WTC11 (cell line): ENCODE measurements at regions not wholly inside any gene's neighbourhood (a gene's known extent, or its start where the extent isn't known, plus 50 kb on each side); places are given as distances from the start of the nearest gene placed in this dataset.

Source experiments
- ATF3 ChIP-seq: sonication (generic); formaldehyde crosslinking; conservative IDR thresholded peaks from 2 replicates; pipeline ENCODE4 v1.8.1; 2022; ENCODE audit warnings: mild to moderate bottlenecking, missing genetic modification reagents
- CREB1 ChIP-seq: sonication (generic); formaldehyde crosslinking; IDR thresholded peaks from 2 replicates; pipeline ENCODE4 v1.8.0; 2023; ENCODE audit warnings: mild to moderate bottlenecking, missing genetic modification reagents
- CTCF ChIP-seq: fragments of 200-600 bp; IDR thresholded peaks from 2 replicates; pipeline ENCODE4 v1.8.0; 2022; ENCODE audit warnings: antibody characterized with exemption
- E2F4 ChIP-seq: sonication (generic); formaldehyde crosslinking; IDR thresholded peaks from 2 replicates; pipeline ENCODE4 v1.8.1; 2022; ENCODE audit warnings: low read depth, mild to moderate bottlenecking, moderate library complexity, missing genetic modification reagents, borderline replicate concordance
- E2F5 ChIP-seq: sonication (generic); formaldehyde crosslinking; IDR thresholded peaks from 2 replicates; pipeline ENCODE4 v1.8.1; 2022; ENCODE audit warnings: mild to moderate bottlenecking, moderate library complexity, missing genetic modification reagents
- FOXP4 ChIP-seq: sonication (generic); formaldehyde crosslinking; IDR thresholded peaks from 2 replicates; pipeline ENCODE4 v1.8.0; 2022; ENCODE audit warnings: mild to moderate bottlenecking, missing genetic modification reagents
- GABPB1 ChIP-seq: sonication (generic); formaldehyde crosslinking; IDR thresholded peaks from 2 replicates; pipeline ENCODE4 v1.8.1; 2023; ENCODE audit warnings: mild to moderate bottlenecking, missing genetic modification reagents
- NFE2L1 ChIP-seq: sonication (generic); formaldehyde crosslinking; IDR thresholded peaks from 2 replicates; pipeline ENCODE4 v1.8.1; 2023; ENCODE audit warnings: missing genetic modification reagents
- RELA ChIP-seq: sonication (generic); formaldehyde crosslinking; IDR thresholded peaks from 2 replicates; pipeline ENCODE4 v1.8.1; 2022; ENCODE audit warnings: missing genetic modification reagents, mild to moderate bottlenecking, borderline replicate concordance
- SP1 ChIP-seq: sonication (generic); formaldehyde crosslinking; conservative IDR thresholded peaks from 2 replicates; pipeline ENCODE4 v1.8.1; 2022; ENCODE audit warnings: missing genetic modification reagents
- ZMAT4 ChIP-seq: fragments of 250-450 bp; sonication (Bioruptor Pico); IDR thresholded peaks from 2 replicates; pipeline ENCODE4 v1.9.0; 2021; ENCODE audit warnings: mild to moderate bottlenecking
- ZNF121 ChIP-seq: sonication (generic); formaldehyde crosslinking; IDR thresholded peaks from 2 replicates; pipeline ENCODE4 v1.8.0; 2023; ENCODE audit warnings: missing genetic modification reagents
- ZNF138 ChIP-seq: sonication (generic); formaldehyde crosslinking; conservative IDR thresholded peaks from 2 replicates; pipeline ENCODE4 v1.8.1; 2022; ENCODE audit warnings: mild to moderate bottlenecking, moderate library complexity, missing genetic modification reagents

GRCh38 chr16:51762081-51762996, 611.3 kb upstream of the SALL1 start:
- TF ChIP-seq CTCF (peak; percentile 89), RELA (CRISPR knock-in tag) (no peak), FOXP4 (CRISPR knock-in tag) (no peak), ZNF121 (no peak), ZNF138 (CRISPR knock-in tag) (no peak), GABPB1 (no peak), E2F5 (CRISPR knock-in tag) (no peak), NFE2L1 (CRISPR knock-in tag) (no peak), CREB1 (CRISPR knock-in tag) (no peak), SP1 (CRISPR knock-in tag) (no peak), E2F4 (no peak), ZMAT4 (CRISPR knock-in tag) (no peak), ATF3 (CRISPR knock-in tag) (no peak)
